Spleen (tissue), 7 donors: ENCODE measurements at regions not wholly inside any gene's neighbourhood (a gene's known extent, or its start where the extent isn't known, plus 50 kb on each side); places are given as distances from the start of the nearest gene placed in this dataset.

Experiments
- POLR2A ChIP-seq, 3 donors: fragments of 450-650 bp; IDR thresholded peaks; one replicate each; pipeline ENCODE4 v1.5.1; 2017; ENCODE audit warnings: antibody characterized with exemption in 3 of 3, mild to moderate bottlenecking in 1 of 3
- POLR2AphosphoS5 ChIP-seq, 3 donors: sonication (generic); formaldehyde crosslinking; IDR thresholded peaks; one replicate each; pipeline ENCODE4 v1.5.1; 2017; ENCODE audit warnings: antibody characterized with exemption in 3 of 3
- TF ChIP-seq, protein P1 (sequence below), 11 experiments: fragments of 200-600 bp in 7 of 11; fragments of 450-650 bp in 4 of 11; sonication (generic) in 4 of 11; IDR thresholded peaks in 8 of 11; conservative IDR thresholded peaks in 3 of 11; 1 replicate in 7 of 11; 2 replicates in 4 of 11; pipeline versions ENCODE4 v1.4.0 to v1.8.0; 2016 to 2021; ENCODE audit warnings: antibody characterized with exemption in 11 of 11, inconsistent platforms in 4 of 11, mild to moderate bottlenecking in 1 of 11
- donor health status: DM: no; HTN: no; CAD: no; lungs with moderate emphysema.
- donor health status: DM: no; HTN: no; CAD: no.
- donor health status: DM: no; HTN: no; CAD: no.

GRCh38 chr18:57270156-57270555 is 82.2 kb upstream of the ST8SIA3 start:
- TF ChIP-seq, protein P1, sequence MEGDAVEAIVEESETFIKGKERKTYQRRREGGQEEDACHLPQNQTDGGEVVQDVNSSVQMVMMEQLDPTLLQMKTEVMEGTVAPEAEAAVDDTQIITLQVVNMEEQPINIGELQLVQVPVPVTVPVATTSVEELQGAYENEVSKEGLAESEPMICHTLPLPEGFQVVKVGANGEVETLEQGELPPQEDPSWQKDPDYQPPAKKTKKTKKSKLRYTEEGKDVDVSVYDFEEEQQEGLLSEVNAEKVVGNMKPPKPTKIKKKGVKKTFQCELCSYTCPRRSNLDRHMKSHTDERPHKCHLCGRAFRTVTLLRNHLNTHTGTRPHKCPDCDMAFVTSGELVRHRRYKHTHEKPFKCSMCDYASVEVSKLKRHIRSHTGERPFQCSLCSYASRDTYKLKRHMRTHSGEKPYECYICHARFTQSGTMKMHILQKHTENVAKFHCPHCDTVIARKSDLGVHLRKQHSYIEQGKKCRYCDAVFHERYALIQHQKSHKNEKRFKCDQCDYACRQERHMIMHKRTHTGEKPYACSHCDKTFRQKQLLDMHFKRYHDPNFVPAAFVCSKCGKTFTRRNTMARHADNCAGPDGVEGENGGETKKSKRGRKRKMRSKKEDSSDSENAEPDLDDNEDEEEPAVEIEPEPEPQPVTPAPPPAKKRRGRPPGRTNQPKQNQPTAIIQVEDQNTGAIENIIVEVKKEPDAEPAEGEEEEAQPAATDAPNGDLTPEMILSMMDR (IDR thresholded peaks at IDR 0.05 in 8 of 11, conservative IDR thresholded peaks at IDR 0.05 in 3 of 11), result no peak
- TF ChIP-seq POLR2A (IDR thresholded peaks at IDR 0.05) (no peak), POLR2AphosphoS5 (IDR thresholded peaks at IDR 0.05) (no peak)
